Activated CD4-positive, alpha-beta T cell treated with anti-CD3 and anti-CD28 coated beads for 1 hour (primary cell): ENCODE measurements at regions not wholly inside any gene's neighbourhood (a gene's known extent, or its start where the extent isn't known, plus 50 kb on each side); places are given as distances from the start of the nearest gene placed in this dataset.
"Not testable (repeated sequence)": the region's sequence is repeated elsewhere in the genome, so short reads cannot be mapped to it uniquely, and the experiment has no call there.

Experiments
- DNase-seq: peaks from one replicate; pipeline ENCODE4 v3.0.0-alpha.2; 2020

DNA sequence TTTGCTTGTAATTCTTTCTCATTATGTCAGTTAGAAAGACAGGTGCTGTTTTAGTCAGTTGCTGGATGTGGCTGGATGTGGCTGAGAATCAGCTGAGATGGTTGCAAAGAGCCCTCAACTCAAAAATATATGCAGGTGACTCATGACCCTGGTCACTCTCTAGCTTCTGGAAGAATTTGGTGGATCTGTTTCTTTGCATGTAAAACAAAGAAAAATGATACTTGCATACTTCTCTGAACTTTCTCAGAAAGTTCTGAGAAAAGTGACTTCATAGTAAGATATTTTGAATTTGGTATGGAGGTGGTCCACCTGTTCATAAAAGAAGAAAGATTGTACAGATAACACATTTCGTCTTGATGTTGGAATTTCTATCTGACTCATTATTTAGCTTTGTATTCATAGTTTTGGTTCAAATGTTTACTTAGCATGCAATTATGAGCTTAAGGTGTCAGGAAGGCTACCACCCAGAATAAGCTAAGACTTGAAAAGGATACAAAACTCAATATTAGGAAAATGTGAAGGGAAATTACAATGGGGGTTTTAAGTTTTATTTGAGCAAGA lies 163.2 kb upstream of the OLIG3 start:
- no peak for DNase-seq

GRCh38 chr6:137658287-137658686 lies 164.1 kb upstream of the OLIG3 start:
- no peak for DNase-seq

- no peak for DNase-seq
These were observed 165.7 kb upstream of the OLIG3 start for GRCh38 chr6:137659871-137660270.

DNA sequence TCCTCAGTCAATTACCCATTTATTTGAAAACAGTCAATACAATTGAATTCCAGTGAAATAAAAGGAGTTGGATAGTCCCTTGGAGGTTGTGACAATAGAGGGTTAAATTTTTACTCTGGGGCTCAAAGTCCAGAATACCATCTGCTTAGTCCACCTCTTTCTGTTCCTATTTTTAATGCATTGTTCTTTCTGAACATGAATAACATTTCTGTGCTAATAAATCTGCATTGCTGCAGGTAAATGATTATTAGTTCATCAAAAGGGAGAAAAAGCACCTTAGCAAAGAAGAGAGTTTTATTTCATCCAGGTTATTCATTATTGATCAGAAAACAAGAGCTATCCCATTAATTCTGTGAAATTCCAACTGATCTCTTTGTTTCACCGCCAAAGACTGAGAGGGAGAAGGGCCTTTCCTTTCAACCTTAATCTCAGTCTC lies 166.1 kb upstream of the OLIG3 start:
- no peak for DNase-seq

GRCh38 chr6:137661601-137662000 lies 167.4 kb upstream of the OLIG3 start:
- DNase-seq: peak; percentile 36

- DNase-seq: no peak
These were observed 170.0 kb upstream of the OLIG3 start for GRCh38 chr6:137664183-137664582.

DNA sequence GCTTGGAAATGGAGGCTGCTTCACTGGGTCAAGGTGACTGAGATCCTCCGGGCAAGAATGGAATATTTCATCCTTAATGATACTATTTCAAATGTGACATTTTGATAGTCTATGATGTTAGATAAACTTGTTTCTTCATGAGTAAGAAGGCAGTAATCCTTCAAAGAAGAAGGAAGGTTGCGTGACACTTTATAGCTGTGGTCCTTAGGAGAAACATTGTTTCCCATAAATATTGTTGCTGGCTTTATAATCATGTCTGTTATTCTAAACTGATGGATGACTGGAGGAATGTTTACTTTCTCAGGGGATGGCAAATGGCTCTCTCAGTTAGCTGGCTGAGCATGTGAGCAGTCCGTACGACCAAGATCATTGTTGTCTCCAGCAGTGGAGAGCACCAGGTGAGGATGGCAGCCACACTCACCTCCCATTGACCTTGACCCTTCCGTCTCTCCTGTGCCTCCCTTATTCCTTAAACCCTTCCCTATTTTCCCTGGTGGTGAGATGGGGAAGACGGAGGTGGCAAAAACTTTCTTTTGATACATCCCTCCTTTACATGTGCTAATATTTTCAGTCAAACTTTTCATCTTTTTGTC lies 171.2 kb upstream of the OLIG3 start:
- DNase-seq: no peak

- no peak for DNase-seq
These were observed 172.1 kb upstream of the OLIG3 start for GRCh38 chr6:137666202-137666774.

DNA sequence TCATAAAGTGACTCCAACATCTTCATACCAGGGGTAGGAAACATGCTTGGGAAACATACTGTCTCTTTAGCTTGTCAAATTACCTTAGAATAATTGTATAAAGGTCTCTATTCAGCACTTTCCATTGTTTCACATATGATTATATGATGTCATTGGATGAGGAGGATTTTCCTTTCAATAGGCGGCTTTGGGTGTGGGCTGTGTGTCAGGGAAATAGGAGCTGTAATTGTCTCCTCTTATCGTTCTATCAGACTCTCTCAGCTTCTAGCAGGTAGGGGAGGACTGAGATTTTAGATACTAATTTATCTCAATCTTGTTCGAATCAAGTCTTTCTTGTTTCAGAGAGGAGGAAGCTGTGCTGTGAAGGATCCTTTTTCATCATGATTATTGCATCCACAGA lies 179.4 kb upstream of the OLIG3 start:
- DNase-seq: no peak

- no peak for DNase-seq
These were observed 182.7 kb upstream of the OLIG3 start for GRCh38 chr6:137676888-137677287.

- DNase-seq: no peak
These were observed 183.5 kb upstream of the OLIG3 start for GRCh38 chr6:137677709-137678108.

GRCh38 chr6:137678451-137678850 lies 184.3 kb upstream of the OLIG3 start:
- no peak for DNase-seq

DNA sequence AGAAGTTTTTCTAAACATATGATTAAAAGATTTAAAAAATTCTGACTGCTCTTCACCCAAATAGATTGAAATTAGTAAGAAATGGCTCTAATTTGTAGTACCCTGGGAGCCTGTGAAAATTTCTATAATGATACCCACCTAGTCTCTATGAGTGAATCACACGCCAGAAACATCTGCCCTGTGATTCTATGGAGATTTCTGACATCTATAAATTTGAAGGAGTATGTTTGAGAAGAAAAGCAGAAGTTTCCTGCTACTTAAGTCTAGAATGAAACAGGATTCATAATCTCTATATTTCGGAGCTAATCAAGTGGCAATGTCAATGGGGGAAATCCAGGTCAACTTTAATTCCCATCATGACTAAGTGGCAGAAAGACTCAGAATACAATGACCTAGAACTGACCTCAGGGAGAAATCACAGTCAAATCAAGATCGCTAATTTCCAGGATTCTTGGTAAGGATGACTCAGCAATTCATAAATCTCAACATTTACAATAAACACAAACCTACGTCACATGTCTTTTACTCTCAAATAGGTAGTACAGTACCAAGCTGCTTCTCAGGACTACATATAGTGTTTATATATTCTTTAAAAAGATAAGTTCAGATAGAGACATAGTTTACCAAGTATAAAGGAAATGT lies 186.2 kb upstream of the TNFAIP3 start:
- DNase-seq: no peak

GRCh38 chr6:137681445-137682009 lies 185.5 kb upstream of the TNFAIP3 start:
- no peak for DNase-seq

GRCh38 chr6:137682658-137683057 lies 184.4 kb upstream of the TNFAIP3 start:
- DNase-seq: not testable (repeated sequence)

DNA sequence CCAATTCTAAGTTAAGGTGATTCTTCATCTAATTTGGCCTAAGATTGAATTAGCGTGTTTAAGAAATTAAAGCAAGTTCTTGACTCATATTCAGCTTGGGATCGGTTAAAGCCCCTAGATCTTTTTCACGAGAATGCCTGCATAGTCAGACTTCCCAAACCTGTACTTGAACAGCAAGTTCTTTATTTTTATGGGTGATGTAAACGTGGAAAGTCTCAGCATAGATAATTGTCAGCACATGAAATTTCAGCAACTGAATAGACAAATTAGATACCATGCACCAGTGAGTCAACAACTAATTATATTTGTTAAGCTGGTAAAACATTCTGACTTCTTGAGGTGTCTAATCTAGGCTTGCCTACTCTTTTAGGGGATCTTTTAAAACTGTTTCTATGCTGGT lies 183.1 kb upstream of the TNFAIP3 start:
- no peak for DNase-seq

GRCh38 chr6:137685798-137686375 lies 181.2 kb upstream of the TNFAIP3 start:
- no peak for DNase-seq

DNA sequence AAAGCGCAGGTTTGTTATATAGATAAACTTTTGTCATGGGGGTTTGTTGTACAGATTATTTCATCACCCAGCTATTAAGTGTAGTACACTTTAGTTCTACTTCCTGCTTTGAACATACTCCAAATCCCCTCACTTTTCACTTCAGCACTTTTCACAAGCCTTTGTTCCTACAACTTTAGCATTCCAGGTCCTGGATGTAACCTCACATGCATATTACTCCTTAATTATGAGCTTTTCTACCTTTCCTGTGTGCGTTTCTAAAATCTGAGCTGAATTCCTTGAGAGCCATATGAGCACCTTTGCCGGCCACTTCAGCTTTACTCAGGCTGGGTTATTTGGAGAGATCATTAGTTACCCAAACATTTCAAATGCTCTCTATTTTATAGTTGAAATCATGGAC lies 179.2 kb upstream of the TNFAIP3 start:
- DNase-seq: no peak

- no peak for DNase-seq
These were observed 178.7 kb upstream of the TNFAIP3 start for GRCh38 chr6:137688230-137688971.

GRCh38 chr6:137689377-137689776 lies 177.7 kb upstream of the TNFAIP3 start:
- DNase-seq: no peak

- DNase-seq: no peak
These were observed 177.0 kb upstream of the TNFAIP3 start for GRCh38 chr6:137690034-137690433.

- no peak for DNase-seq
These were observed 176.3 kb upstream of the TNFAIP3 start for GRCh38 chr6:137690721-137691120.

- no peak for DNase-seq
These were observed 174.8 kb upstream of the TNFAIP3 start for GRCh38 chr6:137692308-137692707.
